ENCODE measurements at regions not wholly inside any gene's neighbourhood (a gene's known extent, or its start where the extent isn't known, plus 50 kb on each side); places are given as distances from the start of the nearest gene placed in this dataset.
"Not testable (repeated sequence)": the region's sequence is repeated elsewhere in the genome, so short reads cannot be mapped to it uniquely, and the experiment has no call there.

- not testable (repeated sequence) for DNase-seq
Observed at GRCh38 chrX:124181515-124181914, 150.9 kb upstream of the TEX13D start.

- DNase-seq: no peak
Observed at GRCh38 chrX:124190440-124190839, 142.0 kb upstream of the TEX13D start.

- no peak for DNase-seq
Observed at GRCh38 chrX:124194199-124194598, 138.3 kb upstream of the TEX13D start.

- no peak for DNase-seq
Observed at GRCh38 chrX:124194901-124195300, 137.6 kb upstream of the TEX13D start.

- no peak for DNase-seq
Observed at GRCh38 chrX:124203311-124203710, 129.1 kb upstream of the TEX13D start.

GRCh38 chrX:124208660-124209059 is 123.8 kb upstream of the TEX13D start:
- no peak for DNase-seq

- no peak for DNase-seq
Observed at GRCh38 chrX:124209792-124210576, 122.5 kb upstream of the TEX13D start.

- DNase-seq: no peak
Observed at GRCh38 chrX:124211312-124211942, 121.0 kb upstream of the TEX13D start.

- DNase-seq: peak in 1 of 4 experiments; percentile 0
Observed at GRCh38 chrX:124212622-124213021, 119.8 kb upstream of the TEX13D start.

GRCh38 chrX:124215786-124216185 is 116.7 kb upstream of the TEX13D start:
- DNase-seq: no peak

GRCh38 chrX:124216396-124217115 is 115.9 kb upstream of the TEX13D start:
- DNase-seq: no peak

- peak in 2 of 4 experiments; percentile 1 to 5 for DNase-seq
Observed at GRCh38 chrX:124217304-124218251, 114.9 kb upstream of the TEX13D start.

- DNase-seq: no peak
Observed at GRCh38 chrX:124223524-124223923, 108.9 kb upstream of the TEX13D start.

- DNase-seq: no peak
Observed at GRCh38 chrX:124224528-124224927, 107.9 kb upstream of the TEX13D start.

GRCh38 chrX:124226129-124226528 is 106.3 kb upstream of the TEX13D start:
- no peak for DNase-seq

- no peak for DNase-seq
Observed at GRCh38 chrX:124228849-124229248, 103.6 kb upstream of the TEX13D start.

GRCh38 chrX:124229374-124229773 is 103.1 kb upstream of the TEX13D start:
- DNase-seq: no peak

- DNase-seq: no peak
Observed at GRCh38 chrX:124230655-124231450, 101.6 kb upstream of the TEX13D start.

GRCh38 chrX:124231451-124231759 is 101.1 kb upstream of the TEX13D start:
- DNase-seq: no peak

- peak in 1 of 4 experiments; percentile 1 for DNase-seq
Observed at GRCh38 chrX:124232523-124233201, 99.8 kb upstream of the TEX13D start.

- no peak for DNase-seq
Observed at GRCh38 chrX:124234348-124234747, 98.1 kb upstream of the TEX13D start.

Data from activated CD4-positive, CD25-positive, alpha-beta regulatory T cell (primary cell).